MM.1S (cell line): ENCODE measurements at regions not wholly inside any gene's neighbourhood (a gene's known extent, or its start where the extent isn't known, plus 50 kb on each side); places are given as distances from the start of the nearest gene placed in this dataset.

ENCODE experiments used
- DNase-seq: peaks from one replicate; pipeline ENCODE4 v3.0.0-alpha.2; 2015
- H2AFZ ChIP-seq: fragments of 300-600 bp; sonication (generic); 2 replicates; pipeline ENCODE4 v1.6.0; 2016; ENCODE audit warnings: antibody characterized with exemption, low read length
- H3F3A ChIP-seq: fragments of 300-600 bp; sonication (generic); 2 replicates; pipeline ENCODE4 v1.6.1; 2016; ENCODE audit warnings: mild to moderate bottlenecking, antibody characterized with exemption, low read length, moderate library complexity, mixed read lengths; ENCODE audit not compliant: insufficient read depth
- H3K27ac ChIP-seq: fragments of 300-600 bp; sonication (generic); 2 replicates; pipeline ENCODE4 v1.5.1; 2016; ENCODE audit warnings: mild to moderate bottlenecking, low read length
- H3K27me3 ChIP-seq: fragments of 300-600 bp; sonication (generic); replicated peaks from 2 replicates; pipeline ENCODE4 v1.6.0; 2016; ENCODE audit warnings: low read length; ENCODE audit not compliant: insufficient read depth
- H3K36me3 ChIP-seq: fragments of 300-600 bp; sonication (generic); replicated peaks from 2 replicates; pipeline ENCODE4 v1.6.1; 2016; ENCODE audit warnings: mild to moderate bottlenecking, low read length, mixed read lengths; ENCODE audit not compliant: insufficient read depth
- H3K4me1 ChIP-seq: fragments of 300-600 bp; sonication (generic); 2 replicates; pipeline ENCODE4 v1.6.1; 2016; ENCODE audit warnings: low read length, mixed read lengths
- H3K4me2 ChIP-seq: fragments of 300-600 bp; sonication (generic); 2 replicates; pipeline ENCODE4 v1.6.0; 2016; ENCODE audit warnings: low read depth, low read length
- H3K4me3 ChIP-seq: fragments of 300-600 bp; sonication (generic); 2 replicates; pipeline ENCODE4 v1.5.1; 2016; ENCODE audit warnings: low read length, mixed read lengths
- H3K79me2 ChIP-seq: fragments of 300-600 bp; sonication (generic); 2 replicates; pipeline ENCODE4 v1.6.1; 2016; ENCODE audit warnings: mixed run types, low read length, mixed read lengths
- H3K9ac ChIP-seq: fragments of 300-600 bp; sonication (generic); 2 replicates; pipeline ENCODE4 v1.6.1; 2016; ENCODE audit warnings: low read length, mixed read lengths
- H3K9me2 ChIP-seq: fragments of 300-600 bp; sonication (generic); replicated peaks from 2 replicates; pipeline ENCODE4 v1.6.1; 2016; ENCODE audit warnings: mild to moderate bottlenecking, low read length, mixed read lengths; ENCODE audit not compliant: insufficient read depth
- H3K9me3 ChIP-seq: fragments of 300-600 bp; sonication (generic); replicated peaks from 2 replicates; pipeline ENCODE4 v1.6.1; 2016; ENCODE audit warnings: mild to moderate bottlenecking, low read length, mixed read lengths; ENCODE audit not compliant: insufficient read depth
- H4K20me1 ChIP-seq: fragments of 300-600 bp; sonication (generic); 2 replicates; pipeline ENCODE4 v1.6.1; 2016; ENCODE audit warnings: mild to moderate bottlenecking, low read length, moderate library complexity, mixed read lengths; ENCODE audit not compliant: insufficient read depth
- CTCF ChIP-seq: fragments of 300-600 bp; sonication (generic); IDR thresholded peaks from 2 replicates; pipeline ENCODE4 v1.5.1; 2016; ENCODE audit warnings: antibody characterized with exemption, low read length, mixed read lengths
- EZH2 ChIP-seq: fragments of 300-600 bp; sonication (generic); optimal IDR thresholded peaks from 2 replicates; pipeline ENCODE3; 2017; ENCODE audit warnings: low read depth, mild to moderate bottlenecking, antibody characterized with exemption, low read length, mixed read lengths
- EZH2phosphoT487 ChIP-seq: fragments of 300-600 bp; sonication (generic); IDR thresholded peaks from 2 replicates; pipeline ENCODE4 v1.6.1; 2018; ENCODE audit warnings: antibody characterized with exemption, low read length

- Histone ChIP-seq H3K4me3 (peak overlapping the region; percentile 28), H3K36me3 (no peaks in the 10 kb centered on the region), H4K20me1 (no peaks in the 10 kb centered on the region), H3K79me2 (no peaks in the 10 kb centered on the region), H3F3A (peaks cover 21% of the 10 kb centered on the region), H3K9me3 (no peaks in the 10 kb centered on the region), H3K27me3 (no peaks in the 10 kb centered on the region), H3K4me1 (peaks cover 42% of the 10 kb centered on the region), H3K9ac (peak overlapping the region; percentile 65), H3K4me2 (peak overlapping the region; percentile 61), H3K27ac (peak overlapping the region; percentile 90), H3K9me2 (no peaks in the 10 kb centered on the region), H2AFZ (peak overlapping the region; percentile 68)
- TF ChIP-seq EZH2 (no peak), EZH2phosphoT487 (no peak), CTCF (no peak)
- DNase-seq: peak; percentile 41
Measured at GRCh38 chr7:46004965-46005364, 83.9 kb upstream of the IGFBP3 start.

- Histone ChIP-seq H4K20me1 (no peaks in the 10 kb centered on the region), H3K4me1 (peaks cover 38% of the 10 kb centered on the region), H3K36me3 (no peaks in the 10 kb centered on the region), H3K27me3 (no peaks in the 10 kb centered on the region), H3K4me3 (peak overlapping the region; percentile 28; the same call in 1 of the 2 replicates), H3F3A (peaks cover 21% of the 10 kb centered on the region), H2AFZ (peak overlapping the region; percentile 68), H3K79me2 (no peaks in the 10 kb centered on the region), H3K9me2 (no peaks in the 10 kb centered on the region), H3K9me3 (no peaks in the 10 kb centered on the region), H3K27ac (peak overlapping the region; percentile 90), H3K4me2 (peak overlapping the region; percentile 61), H3K9ac (peak overlapping the region; percentile 65)
- TF ChIP-seq EZH2: no peak
- TF ChIP-seq CTCF: no peak
- TF ChIP-seq EZH2phosphoT487: no peak
- DNase-seq: peak; percentile 80
Measured at GRCh38 chr7:46003896-46004875, 83.1 kb upstream of the IGFBP3 start.

- DNase-seq: no peak
- no peaks in the 10 kb centered on the region for H3K27me3 ChIP-seq
- TF ChIP-seq EZH2 (no peak), EZH2phosphoT487 (no peak), CTCF (no peak)
Measured at GRCh38 chr7:46003161-46003560, 82.1 kb upstream of the IGFBP3 start.

More at GRCh38 chr7:46003161-46003560, 82.1 kb upstream of the IGFBP3 start:
- Histone ChIP-seq H3F3A (peaks cover 21% of the 10 kb centered on the region), H3K9me2 (no peaks in the 10 kb centered on the region), H3K9ac (no peak overlapping the region), H3K4me3 (no peak overlapping the region), H3K36me3 (no peaks in the 10 kb centered on the region), H3K4me2 (no peak overlapping the region), H3K79me2 (no peaks in the 10 kb centered on the region), H2AFZ (no peak overlapping the region), H3K9me3 (no peaks in the 10 kb centered on the region), H4K20me1 (no peaks in the 10 kb centered on the region), H3K4me1 (peaks cover 35% of the 10 kb centered on the region), H3K27ac (no peak overlapping the region)
